GM23248 (cell line): ENCODE measurements at regions not wholly inside any gene's neighbourhood (a gene's known extent, or its start where the extent isn't known, plus 50 kb on each side); places are given as distances from the start of the nearest gene placed in this dataset.

Experiments
- DNase-seq: peaks from one replicate; pipeline ENCODE4 v3.0.0-alpha.2; 2015
- H2AFZ ChIP-seq: fragments of 200-600 bp; sonication (generic); 2 replicates; pipeline ENCODE4 v1.6.1; 2016; ENCODE audit warnings: antibody characterized with exemption
- H3F3A ChIP-seq: fragments of 200-600 bp; sonication (generic); 2 replicates; pipeline ENCODE4 v1.6.1; 2016; ENCODE audit warnings: mild to moderate bottlenecking, antibody characterized with exemption, mixed run types; ENCODE audit not compliant: insufficient read depth
- H3K27ac ChIP-seq: fragments of 200-600 bp; sonication (generic); 2 replicates; pipeline ENCODE4 v1.5.1; 2016; ENCODE audit warnings: mild to moderate bottlenecking
- H3K27me3 ChIP-seq: fragments of 200-600 bp; sonication (generic); replicated peaks from 2 replicates; pipeline ENCODE4 v1.6.1; 2016; ENCODE audit warnings: mild to moderate bottlenecking; ENCODE audit not compliant: insufficient read depth
- H3K36me3 ChIP-seq: fragments of 200-600 bp; sonication (generic); 2 replicates; pipeline ENCODE4 v1.6.1; 2016; ENCODE audit warnings: low read depth, mild to moderate bottlenecking
- H3K4me1 ChIP-seq: fragments of 200-600 bp; sonication (generic); 2 replicates; pipeline ENCODE4 v1.6.1; 2016; ENCODE audit warnings: mild to moderate bottlenecking; ENCODE audit not compliant: insufficient read depth
- H3K4me2 ChIP-seq: fragments of 200-600 bp; sonication (generic); one replicate; pipeline ENCODE4 v1.6.1; 2016; ENCODE audit warnings: mild to moderate bottlenecking; ENCODE audit not compliant: unreplicated experiment
- H3K4me3 ChIP-seq: fragments of 200-600 bp; sonication (generic); 2 replicates; pipeline ENCODE4 v1.5.1; 2016; ENCODE audit warnings: mild to moderate bottlenecking
- H3K79me2 ChIP-seq: fragments of 200-600 bp; sonication (generic); 2 replicates; pipeline ENCODE4 v1.6.1; 2016; ENCODE audit warnings: mild to moderate bottlenecking; ENCODE audit not compliant: insufficient read depth
- H3K9ac ChIP-seq: fragments of 200-600 bp; sonication (generic); 2 replicates; pipeline ENCODE4 v1.6.1; 2016; ENCODE audit warnings: mild to moderate bottlenecking
- H3K9me2 ChIP-seq: fragments of 200-600 bp; sonication (generic); 2 replicates; pipeline ENCODE4 v1.6.1; 2016; ENCODE audit warnings: mixed run types, mild to moderate bottlenecking, moderate library complexity; ENCODE audit not compliant: insufficient read depth
- H3K9me3 ChIP-seq: fragments of 200-600 bp; sonication (generic); one replicate; pipeline ENCODE4 v1.6.1; 2017; ENCODE audit warnings: low read depth
- H4K20me1 ChIP-seq: fragments of 200-600 bp; sonication (generic); 2 replicates; pipeline ENCODE4 v1.6.0; 2016; ENCODE audit not compliant: insufficient read depth
- EZH2 ChIP-seq: fragments of 200-600 bp; sonication (generic); IDR thresholded peaks from 2 replicates; pipeline ENCODE4 v1.6.1; 2018; ENCODE audit warnings: antibody characterized with exemption, mild to moderate bottlenecking; ENCODE audit not compliant: insufficient read depth, poor library complexity, severe bottlenecking
- EZH2phosphoT487 ChIP-seq: fragments of 200-600 bp; sonication (generic); IDR thresholded peaks from 2 replicates; pipeline ENCODE4 v1.6.1; 2018; ENCODE audit warnings: antibody characterized with exemption, moderate library complexity, mild to moderate bottlenecking, low read depth; ENCODE audit not compliant: insufficient read depth
- WGBS, 2 experiments: methylation state at CpG; one replicate each; pipeline ENCODE4 v1.1.6; 2015 to 2017; ENCODE audit warnings: low lambda C conversion rate in 2 of 2, low coverage in 1 of 2; ENCODE audit errors: missing lambda C conversion rate in 2 of 2; 5-methylcytosine and 5-hydroxymethylcytosine counted together
- in situ Hi-C: fragments of 300-500 bp; cut with MboI; formaldehyde crosslinking; loops from 2 replicates; pipeline ENCODE4 v1.15.0; 2020

GRCh38 chr18:71329563-71329962, 1040.7 kb downstream of the SOCS6 start:
- Histone ChIP-seq H3K4me2 (no peak overlapping the region), H3K9me2 (no peaks in the 10 kb centered on the region), H2AFZ (no peak overlapping the region), H3K9ac (no peak overlapping the region), H3K4me1 (no peaks in the 10 kb centered on the region), H4K20me1 (no peaks in the 10 kb centered on the region), H3F3A (no peaks in the 10 kb centered on the region), H3K9me3 (no peaks in the 10 kb centered on the region), H3K36me3 (no peaks in the 10 kb centered on the region), H3K27ac (no peak overlapping the region), H3K27me3 (no peaks in the 10 kb centered on the region), H3K79me2 (no peaks in the 10 kb centered on the region), H3K4me3 (no peak overlapping the region)
- no peak for TF ChIP-seq EZH2
- no peak for TF ChIP-seq EZH2phosphoT487
- DNase-seq: no peak
- 28 to 48% methylated on average over 2 of the region's 2 CpGs for WGBS, 2 experiments
- in situ Hi-C loops: no loop called here

- no peaks in the 10 kb centered on the region for H3K9me2 ChIP-seq
- H3F3A ChIP-seq: no peaks in the 10 kb centered on the region
- H3K4me3 ChIP-seq: no peak overlapping the region
- TF ChIP-seq EZH2 (no peak), EZH2phosphoT487 (no peak)
- H3K9me3 ChIP-seq: no peaks in the 10 kb centered on the region
- no peak overlapping the region for H3K4me2 ChIP-seq
- H4K20me1 ChIP-seq: no peaks in the 10 kb centered on the region
- in situ Hi-C loops: no loop called here
- no peak overlapping the region for H3K27ac ChIP-seq
- H3K27me3 ChIP-seq: no peaks in the 10 kb centered on the region
- WGBS, 2 experiments: 50 to 51% methylated on average over 3 of the region's 3 CpGs
- no peak overlapping the region for H3K9ac ChIP-seq
- DNase-seq: no peak
- no peaks in the 10 kb centered on the region for H3K4me1 ChIP-seq
- H3K79me2 ChIP-seq: no peaks in the 10 kb centered on the region
- no peak overlapping the region for H2AFZ ChIP-seq
- no peaks in the 10 kb centered on the region for H3K36me3 ChIP-seq
These were observed 1040.3 kb downstream of the SOCS6 start for GRCh38 chr18:71329114-71329513.

GRCh38 chr18:71327850-71328249, 1039.0 kb downstream of the SOCS6 start:
- in situ Hi-C loops: no loop called here
- Histone ChIP-seq H3K9me3 (no peaks in the 10 kb centered on the region), H3K27me3 (no peaks in the 10 kb centered on the region), H3K27ac (no peak overlapping the region), H4K20me1 (no peaks in the 10 kb centered on the region), H3K36me3 (no peaks in the 10 kb centered on the region), H3K9me2 (no peaks in the 10 kb centered on the region), H3F3A (no peaks in the 10 kb centered on the region), H3K4me3 (no peak overlapping the region), H3K4me1 (no peaks in the 10 kb centered on the region), H3K9ac (no peak overlapping the region), H3K4me2 (no peak overlapping the region), H3K79me2 (no peaks in the 10 kb centered on the region), H2AFZ (no peak overlapping the region)
- WGBS, 2 experiments: 0 to 3% methylated on average over 1 of the region's 1 CpG
- TF ChIP-seq EZH2phosphoT487 (no peak), EZH2 (no peak)
- DNase-seq: no peak

GRCh38 chr18:71327441-71327840, 1038.6 kb downstream of the SOCS6 start:
- Histone ChIP-seq H3K4me1 (no peaks in the 10 kb centered on the region), H4K20me1 (no peaks in the 10 kb centered on the region), H3K27me3 (no peaks in the 10 kb centered on the region), H3K4me3 (no peak overlapping the region), H2AFZ (no peak overlapping the region), H3K9me3 (no peaks in the 10 kb centered on the region), H3K9ac (no peak overlapping the region), H3K79me2 (no peaks in the 10 kb centered on the region), H3K36me3 (no peaks in the 10 kb centered on the region), H3F3A (no peaks in the 10 kb centered on the region), H3K9me2 (no peaks in the 10 kb centered on the region), H3K4me2 (no peak overlapping the region), H3K27ac (no peak overlapping the region)
- TF ChIP-seq EZH2phosphoT487 (no peak), EZH2 (no peak)
- no peak for DNase-seq
- in situ Hi-C loops: no loop called here
- 4 to 7% methylated on average over 5 of the region's 5 CpGs for WGBS, 2 experiments

- Histone ChIP-seq H3K27ac (no peak overlapping the region), H3K4me1 (no peaks in the 10 kb centered on the region), H3K4me3 (no peak overlapping the region), H3K27me3 (no peaks in the 10 kb centered on the region), H3K9ac (no peak overlapping the region), H4K20me1 (no peaks in the 10 kb centered on the region), H2AFZ (no peak overlapping the region), H3K9me3 (no peaks in the 10 kb centered on the region), H3K4me2 (no peak overlapping the region), H3K79me2 (no peaks in the 10 kb centered on the region), H3K9me2 (no peaks in the 10 kb centered on the region), H3K36me3 (no peaks in the 10 kb centered on the region), H3F3A (no peaks in the 10 kb centered on the region)
- in situ Hi-C loops: no loop called here
- WGBS, 2 experiments: 20 to 45% methylated on average over 3 of the region's 3 CpGs
- no peak for DNase-seq
- TF ChIP-seq EZH2phosphoT487 (no peak), EZH2 (no peak)
These were observed 1038.0 kb downstream of the SOCS6 start for GRCh38 chr18:71326826-71327225.
